Natural killer cell (primary cell): ENCODE measurements at regions not wholly inside any gene's neighbourhood (a gene's known extent, or its start where the extent isn't known, plus 50 kb on each side); places are given as distances from the start of the nearest gene placed in this dataset.

ENCODE experiments used
- ATAC-seq, 3 donors: fragments of 150-1000 bp in 2 of 3; fragments of 200-7000 bp in 1 of 3; cut with Tn5 transposase; 1 replicate in 1 of 3; 2 replicates in 2 of 3; pipeline ENCODE4 v1.10.0; 2021; ENCODE audit warnings: mild to moderate bottlenecking in 2 of 3, moderate library complexity in 2 of 3
- DNase-seq, 2 donors: peaks; one replicate each; pipeline versions ENCODE4 v3.0.0 to v3.0.0-alpha.2; 2013 to 2021; ENCODE audit warnings: mixed read lengths in 1 of 2
- H3K27ac ChIP-seq: one replicate; pipeline ENCODE4 v1.5.1; 2013; ENCODE audit warnings: mild to moderate bottlenecking, low read length
- H3K27me3 ChIP-seq: one replicate; pipeline ENCODE4 v1.6.1; 2013; ENCODE audit warnings: low read length; ENCODE audit not compliant: control insufficient read depth, insufficient read depth
- H3K36me3 ChIP-seq: one replicate; pipeline ENCODE4 v1.6.1; 2013; ENCODE audit warnings: low read length; ENCODE audit not compliant: control insufficient read depth, insufficient read depth
- H3K4me1 ChIP-seq: one replicate; pipeline ENCODE4 v1.6.1; 2013; ENCODE audit warnings: low read length; ENCODE audit not compliant: control insufficient read depth, insufficient read depth
- H3K4me3 ChIP-seq: one replicate; pipeline ENCODE4 v1.5.1; 2013; ENCODE audit warnings: low read length
- H3K9me3 ChIP-seq: one replicate; pipeline ENCODE4 v1.6.1; 2013; ENCODE audit warnings: low read length; ENCODE audit not compliant: control insufficient read depth, insufficient read depth
- H3K27ac Mint-ChIP-seq, 2 donors: one replicate each; pipeline ENCODE4 v1.8.0; 2022; ENCODE audit warnings: mild to moderate bottlenecking in 2 of 2, mixed read lengths in 2 of 2, moderate library complexity in 1 of 2
- H3K27me3 Mint-ChIP-seq, 2 donors: one replicate each; pipeline ENCODE4 v1.8.0; 2022; ENCODE audit warnings: low read depth in 2 of 2, mixed read lengths in 2 of 2
- H3K36me3 Mint-ChIP-seq: one replicate; pipeline ENCODE4 v1.8.0; 2022; ENCODE audit warnings: mixed read lengths
- H3K4me1 Mint-ChIP-seq, 2 donors: one replicate each; pipeline ENCODE4 v1.8.0; 2022; ENCODE audit warnings: mixed read lengths in 2 of 2
- H3K4me3 Mint-ChIP-seq: one replicate; pipeline ENCODE4 v1.8.0; 2022; ENCODE audit warnings: mild to moderate bottlenecking, moderate library complexity, mixed read lengths
- H3K9me3 Mint-ChIP-seq, 2 donors: one replicate each; pipeline ENCODE4 v1.8.0; 2022; ENCODE audit warnings: mixed read lengths in 2 of 2
- WGBS: methylation state at CpG from one replicate; pipeline ENCODE4 v1.1.7; 2013; ENCODE audit warnings: missing lambda C conversion rate; ENCODE audit not compliant: insufficient coverage; 5-methylcytosine and 5-hydroxymethylcytosine counted together
- intact Hi-C: fragments of 100-400 bp; cut with micrococcal nuclease; formaldehyde crosslinking; loops from one replicate; pipeline ENCODE4 v1.14.2; 2022
- TF ChIP-seq, protein P1 (sequence below): fragments of 200-600 bp; IDR thresholded peaks from one replicate; pipeline ENCODE4 v1.8.0; 2022; ENCODE audit warnings: antibody characterized with exemption

DNA sequence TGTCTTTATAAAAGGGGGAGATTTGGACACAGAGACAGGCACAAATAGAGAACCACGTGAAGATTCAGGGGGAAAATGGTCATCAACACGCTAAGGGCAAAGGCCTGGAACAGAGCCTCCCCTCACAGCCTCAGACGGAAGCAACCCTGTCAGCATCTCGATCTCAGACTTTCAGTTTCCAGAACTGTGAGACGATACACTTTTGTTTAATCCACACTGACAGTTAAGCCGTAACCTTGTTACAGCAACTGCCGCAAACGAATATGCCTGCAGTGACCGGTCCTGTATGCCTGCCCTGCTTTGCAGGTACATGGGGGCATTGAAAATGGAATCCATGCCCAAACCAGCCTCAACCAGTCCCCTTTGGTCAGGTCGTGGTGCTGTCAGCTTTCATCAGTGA, 139.5 kb downstream of the ATPSCKMT start:
- H3K27ac Mint-ChIP-seq: no peak overlapping the region
- no peaks in the 10 kb centered on the region for H3K36me3 ChIP-seq
- H3K9me3 ChIP-seq: no peaks in the 10 kb centered on the region
- H3K27ac ChIP-seq: no peak overlapping the region
- TF ChIP-seq, protein P1, sequence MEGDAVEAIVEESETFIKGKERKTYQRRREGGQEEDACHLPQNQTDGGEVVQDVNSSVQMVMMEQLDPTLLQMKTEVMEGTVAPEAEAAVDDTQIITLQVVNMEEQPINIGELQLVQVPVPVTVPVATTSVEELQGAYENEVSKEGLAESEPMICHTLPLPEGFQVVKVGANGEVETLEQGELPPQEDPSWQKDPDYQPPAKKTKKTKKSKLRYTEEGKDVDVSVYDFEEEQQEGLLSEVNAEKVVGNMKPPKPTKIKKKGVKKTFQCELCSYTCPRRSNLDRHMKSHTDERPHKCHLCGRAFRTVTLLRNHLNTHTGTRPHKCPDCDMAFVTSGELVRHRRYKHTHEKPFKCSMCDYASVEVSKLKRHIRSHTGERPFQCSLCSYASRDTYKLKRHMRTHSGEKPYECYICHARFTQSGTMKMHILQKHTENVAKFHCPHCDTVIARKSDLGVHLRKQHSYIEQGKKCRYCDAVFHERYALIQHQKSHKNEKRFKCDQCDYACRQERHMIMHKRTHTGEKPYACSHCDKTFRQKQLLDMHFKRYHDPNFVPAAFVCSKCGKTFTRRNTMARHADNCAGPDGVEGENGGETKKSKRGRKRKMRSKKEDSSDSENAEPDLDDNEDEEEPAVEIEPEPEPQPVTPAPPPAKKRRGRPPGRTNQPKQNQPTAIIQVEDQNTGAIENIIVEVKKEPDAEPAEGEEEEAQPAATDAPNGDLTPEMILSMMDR: no peak
- ATAC-seq (no peak), DNase-seq (no peak)
- intact Hi-C loops: no loop called here
- H3K27me3 ChIP-seq: no peaks in the 10 kb centered on the region
- WGBS: 80% methylated on average over 10 of the region's 10 CpGs
- H3K4me1 Mint-ChIP-seq: no peaks in the 10 kb centered on the region
- H3K4me3 ChIP-seq: no peak overlapping the region
- no peaks in the 10 kb centered on the region for H3K4me1 ChIP-seq
- no peaks in the 10 kb centered on the region for H3K36me3 Mint-ChIP-seq
- H3K27me3 Mint-ChIP-seq: peaks cover 0 to 3% of the 10 kb centered on the region in 2 donors
- no peak overlapping the region for H3K4me3 Mint-ChIP-seq
- no peaks in the 10 kb centered on the region for H3K9me3 Mint-ChIP-seq

DNA sequence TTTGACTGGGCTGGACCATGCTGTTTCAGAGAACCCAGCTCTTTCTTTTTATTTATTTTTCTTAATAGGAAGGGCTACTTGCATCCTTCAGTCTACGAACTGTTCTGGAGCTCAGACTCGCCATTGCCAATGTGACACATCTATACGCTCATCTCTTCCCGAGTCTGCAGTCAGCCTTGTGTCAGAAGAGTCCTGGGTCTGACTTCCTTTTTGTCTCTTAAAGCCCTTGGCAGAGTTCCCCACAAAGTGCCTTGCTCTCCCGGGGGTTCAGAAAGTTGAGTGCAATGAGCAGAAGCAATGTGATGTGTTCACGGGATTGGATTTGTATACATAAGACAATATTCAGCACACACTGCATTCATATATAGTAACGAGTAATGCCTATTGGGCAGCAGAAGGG, 140.4 kb downstream of the ATPSCKMT start:
- Mint-ChIP-seq H3K4me3 (no peak overlapping the region), H3K27me3 (peaks cover 0 to 2% of the 10 kb centered on the region in 2 donors), H3K36me3 (no peaks in the 10 kb centered on the region), H3K9me3 (no peaks in the 10 kb centered on the region), H3K27ac (no peak overlapping the region), H3K4me1 (no peaks in the 10 kb centered on the region)
- DNase-seq: no peak
- ATAC-seq: no peak
- Histone ChIP-seq H3K27me3 (no peaks in the 10 kb centered on the region), H3K4me3 (no peak overlapping the region), H3K9me3 (no peaks in the 10 kb centered on the region), H3K36me3 (no peaks in the 10 kb centered on the region), H3K27ac (no peak overlapping the region), H3K4me1 (no peaks in the 10 kb centered on the region)
- TF ChIP-seq, protein P1: no peak
- WGBS: 87% methylated on average over 5 of the region's 7 CpGs
- intact Hi-C loops: no loop called here

DNA sequence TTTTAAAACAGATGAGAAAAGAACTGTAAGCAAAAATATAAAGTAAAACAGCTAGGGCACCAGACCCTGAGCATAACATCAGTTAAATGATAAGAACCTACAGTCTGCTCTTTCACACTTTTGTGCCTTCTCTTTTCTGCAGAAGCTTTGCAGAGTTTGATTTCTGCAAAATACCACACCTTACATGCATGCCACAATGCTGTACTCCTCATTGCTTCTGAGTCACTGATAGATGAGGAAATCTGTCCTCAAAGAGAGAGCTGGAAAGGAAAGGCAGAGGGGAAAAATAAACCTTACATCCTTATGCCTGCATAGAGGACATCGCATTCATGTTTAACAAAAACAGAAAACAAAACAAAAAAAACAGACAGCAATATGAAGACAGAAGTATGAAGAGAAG, 142.9 kb downstream of the ATPSCKMT start:
- no peak overlapping the region for H3K27ac Mint-ChIP-seq
- H3K27me3 ChIP-seq: no peaks in the 10 kb centered on the region
- ATAC-seq (no peak), DNase-seq (no peak)
- TF ChIP-seq, protein P1: no peak
- H3K36me3 ChIP-seq: no peaks in the 10 kb centered on the region
- H3K27me3 Mint-ChIP-seq: no peaks in the 10 kb centered on the region
- H3K4me3 Mint-ChIP-seq: no peak overlapping the region
- H3K9me3 Mint-ChIP-seq: peaks cover 2 to 3% of the 10 kb centered on the region in 2 donors
- H3K4me3 ChIP-seq: no peak overlapping the region
- no peaks in the 10 kb centered on the region for H3K4me1 Mint-ChIP-seq
- no peak overlapping the region for H3K27ac ChIP-seq
- intact Hi-C loops: no loop called here
- no peaks in the 10 kb centered on the region for H3K9me3 ChIP-seq
- no CpG with 5 or more reads among the region's 1 CpG for WGBS
- no peaks in the 10 kb centered on the region for H3K36me3 Mint-ChIP-seq
- no peaks in the 10 kb centered on the region for H3K4me1 ChIP-seq

DNA sequence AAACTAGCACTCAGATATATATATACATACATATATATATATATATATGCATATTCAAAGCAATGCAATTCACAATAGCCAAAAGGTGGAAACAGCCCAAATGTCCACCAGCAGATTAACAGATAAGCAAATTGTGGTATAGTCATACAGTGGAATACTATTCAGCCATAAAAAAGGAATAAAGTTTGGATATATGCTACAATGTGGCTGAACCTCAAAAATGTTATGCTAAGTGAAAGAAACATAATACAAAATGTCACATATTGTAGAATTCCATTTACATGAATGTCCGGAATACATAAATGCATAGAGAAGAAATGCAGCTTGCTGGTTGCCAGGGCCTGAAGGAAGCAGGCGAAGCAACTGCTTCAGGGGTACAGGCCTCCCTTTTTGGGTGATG, 143.4 kb downstream of the ATPSCKMT start:
- Histone ChIP-seq H3K27me3 (no peaks in the 10 kb centered on the region), H3K36me3 (no peaks in the 10 kb centered on the region), H3K4me3 (no peak overlapping the region), H3K4me1 (no peaks in the 10 kb centered on the region), H3K9me3 (no peaks in the 10 kb centered on the region), H3K27ac (no peak overlapping the region)
- no peaks in the 10 kb centered on the region for H3K4me1 Mint-ChIP-seq
- H3K27ac Mint-ChIP-seq: no peak overlapping the region
- no peaks in the 10 kb centered on the region for H3K36me3 Mint-ChIP-seq
- H3K9me3 Mint-ChIP-seq: peaks cover 2 to 3% of the 10 kb centered on the region in 2 donors
- no peak overlapping the region for H3K4me3 Mint-ChIP-seq
- H3K27me3 Mint-ChIP-seq: no peaks in the 10 kb centered on the region
- TF ChIP-seq, protein P1: no peak
- 94% methylated on average over 2 of the region's 2 CpGs for whole genome bisulfite sequencing
- intact Hi-C loops: no loop called here
- DNase-seq (no peak), ATAC-seq (no peak)
